K562 (cell line): ENCODE measurements at regions not wholly inside any gene's neighbourhood (a gene's known extent, or its start where the extent isn't known, plus 50 kb on each side); places are given as distances from the start of the nearest gene placed in this dataset.

Source experiments
- ATAC-seq: fragments of 200-7000 bp; cut with Tn5 transposase; 3 replicates; pipeline ENCODE4 v1.9.1; 2020; ENCODE audit warnings: moderate library complexity
- BruUV-seq: library from RNA; stranded (reverse); fragments of 400-500 nt; replicated peaks from 2 replicates; lab custom pipeline; 2021; lab: Mats Ljungman, UMichigan
- CTCF ChIA-PET: fragments of 300-600 bp; formaldehyde crosslinking; extraction: SDS; loops from one replicate; lab custom pipeline; 2021; ENCODE audit warnings: low intra/inter-chr PET ratio; lab: Yijun Ruan, JAX
- POLR2A ChIA-PET: fragments of 300-600, 350-650 bp; sonication (Branson Sonifier 250); formaldehyde crosslinking; extraction: SDS; loops from one replicate; lab custom pipeline; 2021; ENCODE audit warnings: antibody characterized with exemption, inconsistent platforms; lab: Yijun Ruan, JAX
- DNase-seq, 4 experiments: peaks; one replicate each; pipeline versions ENCODE4 v3.0.0 to v3.0.0-alpha.2; 2011 to 2018; ENCODE audit warnings: low spot score in 3 of 4, mixed read lengths in 3 of 4; ENCODE audit errors: extremely low read depth in 1 of 4
- FAIRE-seq: peaks from 2 replicates; lab custom pipeline; 2011; peaks lifted over from hg19 to GRCh38; lab: Jason Lieb, UNC
- H2AFZ ChIP-seq: 2 replicates; pipeline ENCODE4 v1.6.0; 2011; ENCODE audit warnings: low read depth, low read length, control low read depth, inconsistent platforms
- H3K27ac ChIP-seq: fragments of 200-600 bp; 3 replicates; pipeline ENCODE4 v1.8.0; 2011; ENCODE audit warnings: low read depth, mild to moderate bottlenecking, control low read depth, inconsistent platforms, low read length, moderate library complexity, mixed read lengths; ENCODE audit errors: extremely low read depth
- H3K27me3 ChIP-seq, 2 experiments: fragments of 300-600 bp in 1 of 2; 2 replicates in 1 of 2; 3 replicates in 1 of 2; pipeline versions ENCODE4 v1.6.0 to v1.8.0; 2011; ENCODE audit warnings: inconsistent platforms in 2 of 2, low read length in 2 of 2, mild to moderate bottlenecking in 1 of 2, mixed read lengths in 1 of 2, moderate library complexity in 1 of 2; ENCODE audit not compliant: control insufficient read depth in 2 of 2, insufficient read depth in 2 of 2
- H3K36me3 ChIP-seq: fragments of 300-600 bp; 3 replicates; pipeline ENCODE4 v1.8.0; 2011; ENCODE audit warnings: mild to moderate bottlenecking, low read length, inconsistent platforms; ENCODE audit not compliant: control insufficient read depth, insufficient read depth
- H3K4me1 ChIP-seq, 2 experiments: fragments of 200-600 bp in 1 of 2; replicated peaks in 1 of 2; 2 replicates in 1 of 2; 3 replicates in 1 of 2; pipeline versions ENCODE4 v1.5.1 to v1.8.0; 2011; ENCODE audit warnings: inconsistent platforms in 2 of 2, low read length in 2 of 2, mild to moderate bottlenecking in 1 of 2, mixed read lengths in 1 of 2, moderate library complexity in 1 of 2; ENCODE audit not compliant: control insufficient read depth in 2 of 2, insufficient read depth in 2 of 2
- H3K4me2 ChIP-seq: 2 replicates; pipeline ENCODE4 v1.6.1; 2011; ENCODE audit warnings: low read length, control low read depth, inconsistent platforms, mixed read lengths; ENCODE audit not compliant: insufficient read depth
- H3K4me3 ChIP-seq: fragments of 200-600 bp; sonication (generic), shearing (Covaris generic); 2 replicates; pipeline ENCODE4 v1.5.1; 2016; ENCODE audit warnings: control low read depth, inconsistent platforms
- H3K79me2 ChIP-seq: fragments of 200-600 bp; 3 replicates; pipeline ENCODE4 v1.8.0; 2011; ENCODE audit warnings: low read length, inconsistent platforms; ENCODE audit not compliant: control insufficient read depth, insufficient read depth
- H3K9ac ChIP-seq, 2 experiments: 2 replicates each; pipeline versions ENCODE4 v1.6.0 to v1.6.1; 2011; ENCODE audit warnings: low read depth in 2 of 2, low read length in 2 of 2, control low read depth in 1 of 2, inconsistent platforms in 1 of 2, mild to moderate bottlenecking in 1 of 2, mixed read lengths in 1 of 2; ENCODE audit not compliant: insufficient read depth in 1 of 2
- H3K9me1 ChIP-seq: one replicate; pipeline ENCODE4 v1.6.0; 2011; ENCODE audit warnings: inconsistent platforms, mild to moderate bottlenecking, low read length, moderate library complexity; ENCODE audit not compliant: control insufficient read depth, insufficient read depth
- H3K9me3 ChIP-seq: replicated peaks from 2 replicates; pipeline ENCODE4 v1.5.1; 2011; ENCODE audit warnings: low read depth, low read length, inconsistent platforms; ENCODE audit not compliant: control insufficient read depth, insufficient read depth
- H4K20me1 ChIP-seq: replicated peaks from 2 replicates; pipeline ENCODE4 v1.6.1; 2011; ENCODE audit warnings: low read length, inconsistent platforms, mixed read lengths; ENCODE audit not compliant: control insufficient read depth, insufficient read depth
- ATF3 ChIP-seq, 2 experiments: fragments of 450-650 bp in 1 of 2; sonication (generic) in 1 of 2; formaldehyde crosslinking in 1 of 2; IDR thresholded peaks in 1 of 2; conservative IDR thresholded peaks in 1 of 2; 2 replicates each; pipeline versions ENCODE4 v1.6.1 to v1.8.1; 2016 to 2023; ENCODE audit warnings: mild to moderate bottlenecking in 2 of 2, moderate library complexity in 2 of 2, inconsistent platforms in 1 of 2, missing genetic modification reagents in 1 of 2
- CEBPZ ChIP-seq: fragments of 150-350 bp; IDR thresholded peaks from 2 replicates; pipeline ENCODE4 v1.6.1; 2014; ENCODE audit warnings: low read depth, mild to moderate bottlenecking, low read length, borderline replicate concordance
- NCOA4 ChIP-seq: fragments of 450-650 bp; IDR thresholded peaks from 2 replicates; pipeline ENCODE4 v1.6.1; 2018; ENCODE audit warnings: mild to moderate bottlenecking; ENCODE audit not compliant: partially characterized antibody
- RBM25 ChIP-seq: fragments of 200-400 bp; formaldehyde crosslinking; IDR thresholded peaks from 2 replicates; pipeline ENCODE4 v1.6.1; 2018; ENCODE audit warnings: low read length, low read depth, moderate library complexity; ENCODE audit not compliant: severe bottlenecking
- RHOXF2B ChIP-seq: fragments of 250-450 bp; sonication (Bioruptor Pico); conservative IDR thresholded peaks from 2 replicates; pipeline ENCODE4 v1.5.1; 2021
- SMAD2 ChIP-seq: fragments of 150-350 bp; IDR thresholded peaks from 2 replicates; pipeline ENCODE4 v1.6.1; 2014; ENCODE audit warnings: low read depth, mild to moderate bottlenecking, low read length
- TFE3 ChIP-seq: fragments of 450-650 bp; formaldehyde crosslinking; IDR thresholded peaks from 2 replicates; pipeline ENCODE4 v1.4.0; 2020; ENCODE audit warnings: mild to moderate bottlenecking, mixed read lengths
- ZFPM2 ChIP-seq: fragments of 250-450 bp; sonication (Bioruptor Pico); IDR thresholded peaks from 2 replicates; pipeline ENCODE4 v1.5.1; 2022; ENCODE audit warnings: mild to moderate bottlenecking
- ZFX ChIP-seq: sonication (generic); formaldehyde crosslinking; IDR thresholded peaks from 2 replicates; pipeline ENCODE4 v1.8.0; 2022; ENCODE audit warnings: mild to moderate bottlenecking, missing genetic modification reagents, moderate library complexity
- ZNF133 ChIP-seq: fragments of 250-450 bp; sonication (Bioruptor Pico); IDR thresholded peaks from 2 replicates; pipeline ENCODE4 v1.4.0; 2020; ENCODE audit warnings: mild to moderate bottlenecking
- ZSCAN32 ChIP-seq: fragments of 450-650 bp; formaldehyde crosslinking; IDR thresholded peaks from 2 replicates; pipeline ENCODE4 v1.4.0; 2020; ENCODE audit warnings: mild to moderate bottlenecking, moderate library complexity
- WGBS: fragments of 100-300 bp; shearing (Covaris generic); methylation state at CpG from one replicate; pipeline ENCODE4 v1.1.6; 2016; ENCODE audit warnings: low coverage, mixed read lengths; ENCODE audit not compliant: insufficient coverage; ENCODE audit errors: missing lambda C conversion rate; 5-methylcytosine and 5-hydroxymethylcytosine counted together
- in situ Hi-C: fragments of 300-500 bp; cut with MboI; formaldehyde crosslinking; loops from 4 replicates; pipeline ENCODE4 v1.15.0; 2018; ENCODE audit warnings: inconsistent platforms, mixed read lengths
- intact Hi-C: fragments of 100-400 bp; cut with micrococcal nuclease; formaldehyde crosslinking; loops from 2 replicates; pipeline ENCODE4 v1.14.2; 2022

GRCh38 chr10:65194126-65194525 lies 1672.9 kb downstream of the REEP3 start:
- no peak for TF ChIP-seq NCOA4
- peak; percentile 21; the same call in 1 of the 2 replicates for TF ChIP-seq TFE3
- ChIA-PET POLR2A (no interaction called here), CTCF (no interaction called here)
- Histone ChIP-seq H3K27me3 (no peaks in the 10 kb centered on the region), H3K9ac (no peak overlapping the region), H3K36me3 (no peaks in the 10 kb centered on the region), H3K4me2 (no peak overlapping the region), H3K27ac (no peak overlapping the region), H3K79me2 (no peaks in the 10 kb centered on the region), H3K9me3 (no peaks in the 10 kb centered on the region; the same call in 1 of the 2 replicates), H3K4me3 (no peak overlapping the region), H3K4me1 (no peaks in the 10 kb centered on the region), H2AFZ (no peak overlapping the region), H3K9me1 (no peaks in the 10 kb centered on the region), H4K20me1 (no peaks in the 10 kb centered on the region)
- 0% methylated on average over 7 of the region's 7 CpGs for WGBS
- no peak for DNase-seq
- FAIRE-seq, result no peak
- intact Hi-C loops (no loop called here), in situ Hi-C loops (no loop called here)
- BruUV-seq, result no TSS peak
- ATAC-seq, result no peak

GRCh38 chr10:65194555-65194954 lies 1673.4 kb downstream of the REEP3 start:
- no peak overlapping the region for H3K4me2 ChIP-seq
- no peak overlapping the region for H3K9ac ChIP-seq
- intact Hi-C loops, result no loop called here
- no peaks in the 10 kb centered on the region for H3K36me3 ChIP-seq
- no peaks in the 10 kb centered on the region for H3K4me1 ChIP-seq
- no peaks in the 10 kb centered on the region; the same call in 1 of the 2 replicates for H3K9me3 ChIP-seq
- 3% methylated on average over 2 of the region's 2 CpGs for WGBS
- no peak overlapping the region for H2AFZ ChIP-seq
- H3K27ac ChIP-seq, result no peak overlapping the region
- no TSS peak for BruUV-seq
- DNase-seq (no peak), ATAC-seq (no peak), FAIRE-seq (no peak)
- in situ Hi-C loops, result no loop called here
- H4K20me1 ChIP-seq, result no peaks in the 10 kb centered on the region
- H3K9me1 ChIP-seq, result no peaks in the 10 kb centered on the region
- ChIA-PET CTCF (no interaction called here), POLR2A (no interaction called here)
- H3K79me2 ChIP-seq, result no peaks in the 10 kb centered on the region
- no peaks in the 10 kb centered on the region for H3K27me3 ChIP-seq
- H3K4me3 ChIP-seq, result no peak overlapping the region
- TF ChIP-seq ATF3 (IDR thresholded peaks at IDR 0.05) (no peak), ATF3 (CRISPR knock-in tag; conservative IDR thresholded peaks at IDR 0.05) (no peak), SMAD2 (no peak), RHOXF2B (CRISPR knock-in tag) (no peak), ZFX (CRISPR knock-in tag) (no peak), ZNF133 (CRISPR knock-in tag) (no peak), CEBPZ (no peak), ZFPM2 (CRISPR knock-in tag) (no peak), RBM25 (no peak), ZSCAN32 (CRISPR knock-in tag) (no peak)
